ENCODE measurements at regions not wholly inside any gene's neighbourhood (a gene's known extent, or its start where the extent isn't known, plus 50 kb on each side); places are given as distances from the start of the nearest gene placed in this dataset.

GRCh38 chr13:109977212-109977968 lies 191.0 kb upstream of the IRS2 start:
- Histone ChIP-seq H2BK20ac (ENCODE audit: low read length) (no peak overlapping the region), H3K56ac (replicated peaks; ENCODE audit: insufficient read length, low read depth, low read length) (no peak overlapping the region), H4K20me1 (replicated peaks in 1 of 2; ENCODE audit: control insufficient read depth in 1 of 2, insufficient read depth in 2 of 2, low read length in 2 of 2) (no peaks in the 10 kb centered on the region), H4K91ac (replicated peaks; ENCODE audit: insufficient read length, low read length) (no peak overlapping the region), H3K27me3 (replicated peaks in 1 of 4; ENCODE audit: control insufficient read depth in 3 of 4, extremely low read depth in 1 of 4, insufficient read depth in 3 of 4, low read length in 3 of 4) (no peaks in the 10 kb centered on the region), H3K4me3 (ENCODE audit: extremely low read depth in 1 of 4, insufficient read depth in 2 of 4, low read depth in 3 of 4, low read length in 4 of 4) (no peak overlapping the region), H2BK15ac (ENCODE audit: low read length) (no peak overlapping the region), H3K23ac (ENCODE audit: insufficient read length) (no peak overlapping the region), H3K79me1 (ENCODE audit: low read depth, low read length) (no peaks in the 10 kb centered on the region), H3K4me2 (ENCODE audit: insufficient read depth in 1 of 2, low read depth in 2 of 2, low read length in 2 of 2) (no peak overlapping the region), H3K27ac (ENCODE audit: low read depth, low read length) (no peak overlapping the region), H4K5ac (ENCODE audit: insufficient read length, low read depth, low read length) (no peak overlapping the region), H2BK5ac (ENCODE audit: low read depth, low read length) (no peak overlapping the region), H3K9me3 (ENCODE audit: insufficient read depth in 2 of 2, low read depth in 1 of 2, low read length in 1 of 2) (no peaks in the 10 kb centered on the region), H2AK5ac (ENCODE audit: low read depth, low read length) (no peak overlapping the region), H3K9ac (replicated peaks in 1 of 4; ENCODE audit: extremely low read depth in 1 of 4, low read depth in 3 of 4, low read length in 3 of 4) (no peak overlapping the region), H3K4ac (replicated peaks; ENCODE audit: insufficient read length, low read depth, low read length) (no peak overlapping the region), H3K79me2 (ENCODE audit: control insufficient read depth in 1 of 2, insufficient read depth in 2 of 2, low read length in 2 of 2) (no peaks in the 10 kb centered on the region), H3K4me1 (replicated peaks in 1 of 4; ENCODE audit: control insufficient read depth in 3 of 4, insufficient read depth in 4 of 4, low read length in 3 of 4) (no peaks in the 10 kb centered on the region), H3K36me3 (ENCODE audit: control insufficient read depth in 2 of 4, insufficient read depth in 4 of 4, low read length in 3 of 4) (no peaks in the 10 kb centered on the region), H3K14ac (ENCODE audit: insufficient read length) (no peak overlapping the region), H3K18ac (ENCODE audit: extremely low read depth, low read length) (no peak overlapping the region), H2BK120ac (replicated peaks; ENCODE audit: low read depth, low read length) (no peak overlapping the region), H4K8ac (ENCODE audit: extremely low read depth, insufficient read depth, low read length) (no peak overlapping the region), H3K23me2 (ENCODE audit: low read depth, low read length) (no peaks in the 10 kb centered on the region), H2AFZ (ENCODE audit: low read length) (no peak overlapping the region), H2BK12ac (ENCODE audit: low read depth, low read length) (no peak overlapping the region)
- CTCF ChIA-PET (ENCODE audit: partially characterized antibody), result interaction anchor here (0.7 to 1.1 kb wide), 2 partner anchors 367 to 849 kb away, joined by 3 read pairs; no protein-coding TSS in a partner anchor
- POLR2A ChIA-PET (ENCODE audit: partially characterized antibody), result no interaction called here
- WGBS, 2 experiments (ENCODE audit: extremely low coverage in 1 of 2, insufficient coverage in 1 of 2, insufficient read length in 1 of 2, insufficient replicate concordance in 2 of 2, low coverage in 1 of 2, low lambda C conversion rate in 2 of 2, missing lambda C conversion rate in 1 of 2), result 91% methylated on average over 11 of the region's 11 CpGs; no CpG with 5 or more reads in 1 of the 2 experiments
- TF ChIP-seq RBBP5 (IDR thresholded peaks at IDR 0.05; ENCODE audit: borderline replicate concordance, low read depth, low read length) (no peak), CREB1 (IDR thresholded peaks at IDR 0.05) (no peak), POU5F1 (IDR thresholded peaks at IDR 0.05; ENCODE audit: low read depth, low read length) (no peak), MAX (IDR thresholded peaks at IDR 0.05) (no peak), SIRT6 (IDR thresholded peaks at IDR 0.05; ENCODE audit: low read length) (no peak), SP1 (IDR thresholded peaks at IDR 0.05; ENCODE audit: low read depth, low read length) (no peak), CBX8 (IDR thresholded peaks at IDR 0.05; ENCODE audit: borderline replicate concordance, low read depth, low read length) (no peak), EGR1 (IDR thresholded peaks at IDR 0.05; ENCODE audit: borderline replicate concordance, low read depth, low read length) (no peak), CHD1 (IDR thresholded peaks at IDR 0.05; ENCODE audit: low read depth, low read length) (no peak), SP4 (IDR thresholded peaks at IDR 0.05; ENCODE audit: low read length) (no peak), ASH2L (IDR thresholded peaks at IDR 0.05; ENCODE audit: low read length) (no peak)
- FAIRE-seq (no peak), DNase-seq (ENCODE audit: low read depth in 1 of 2, low spot score in 2 of 2) (no peak)

All from H1 (cell line).